Right kidney (tissue), 1 donor: ENCODE measurements at regions not wholly inside any gene's neighbourhood (a gene's known extent, or its start where the extent isn't known, plus 50 kb on each side); places are given as distances from the start of the nearest gene placed in this dataset.

ENCODE experiments used
- DNase-seq: peaks from one replicate; pipeline ENCODE4 v3.0.0-alpha.2; 2016

- no peak for DNase-seq
Measured at GRCh38 chr6:56377295-56377694, 129.9 kb upstream of the COL21A1 start.

DNA sequence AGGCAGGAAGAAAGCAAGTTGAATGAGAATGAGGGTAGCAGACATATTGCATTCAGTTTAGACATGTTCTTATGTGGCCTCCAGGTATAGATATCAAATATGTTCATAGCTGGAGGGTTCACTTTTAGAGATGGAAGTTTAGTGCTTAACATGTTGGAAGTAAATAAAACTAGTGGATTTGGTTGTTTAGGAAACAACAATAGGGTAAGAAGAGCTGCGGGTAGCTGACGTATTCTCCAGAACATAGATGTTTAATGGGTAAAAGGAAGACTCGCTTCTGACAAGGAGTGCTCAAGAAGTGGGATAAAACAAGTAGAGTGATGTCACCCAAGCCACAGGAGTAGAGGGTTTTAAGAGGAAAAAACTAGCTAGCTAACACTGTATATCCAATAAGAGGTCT is 128.4 kb upstream of the COL21A1 start:
- DNase-seq, result no peak

DNA sequence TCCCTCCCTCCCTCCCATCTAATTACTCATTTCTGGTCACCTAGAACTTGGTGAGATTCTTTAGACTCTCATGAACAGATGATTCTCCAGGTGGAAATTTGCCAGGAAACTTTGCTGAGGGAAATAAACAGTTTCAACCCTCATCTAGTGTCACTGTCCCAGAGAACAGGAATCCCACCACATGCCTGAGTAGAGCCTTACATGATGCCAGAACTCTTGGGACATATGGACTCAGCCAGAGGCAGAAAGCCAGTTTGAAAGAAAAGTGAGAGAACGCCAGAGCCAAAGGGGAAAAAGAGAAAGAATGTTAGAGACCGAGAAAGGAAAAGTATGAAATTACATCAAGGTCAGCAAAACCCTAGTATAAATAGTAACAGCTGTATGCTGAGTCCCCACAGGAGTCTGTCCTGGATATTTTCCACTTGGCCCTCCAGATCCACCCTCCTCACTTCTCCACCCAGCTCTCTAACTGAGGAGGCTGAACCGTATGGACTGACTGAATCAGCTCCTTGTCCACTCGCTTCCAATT is 127.5 kb upstream of the COL21A1 start:
- DNase-seq, result no peak

DNA sequence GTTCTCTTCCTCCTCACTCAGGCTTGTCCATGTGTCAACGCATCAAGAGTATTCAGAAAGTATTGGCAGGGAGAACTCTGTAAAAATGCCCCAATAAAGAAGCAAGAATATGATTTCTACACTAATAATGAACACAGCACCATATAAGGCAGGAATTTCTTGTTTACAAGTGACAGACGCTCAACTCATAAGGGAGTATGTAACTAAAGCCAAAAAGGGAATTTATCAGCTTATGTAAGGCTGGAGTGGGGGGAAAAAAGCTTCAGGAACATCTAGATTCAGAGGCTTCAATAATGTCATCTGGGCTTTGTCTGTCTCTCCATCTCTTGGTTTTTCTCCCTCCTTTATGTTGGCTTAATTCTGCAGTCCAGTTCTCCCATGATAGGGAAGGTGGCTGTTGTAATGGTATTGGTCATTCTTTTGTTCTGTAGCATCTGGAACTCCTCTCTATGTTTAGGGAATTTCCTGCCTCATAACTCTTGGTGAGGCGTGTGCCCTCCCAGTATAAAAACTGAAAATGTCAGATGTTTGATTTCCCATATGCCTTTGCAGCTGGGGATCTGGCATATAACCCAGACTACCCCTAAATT is 125.1 kb upstream of the COL21A1 start:
- DNase-seq, result peak; percentile 34

GRCh38 chr6:56370561-56371211 is 123.3 kb upstream of the COL21A1 start:
- DNase-seq, result peak; percentile 26

DNA sequence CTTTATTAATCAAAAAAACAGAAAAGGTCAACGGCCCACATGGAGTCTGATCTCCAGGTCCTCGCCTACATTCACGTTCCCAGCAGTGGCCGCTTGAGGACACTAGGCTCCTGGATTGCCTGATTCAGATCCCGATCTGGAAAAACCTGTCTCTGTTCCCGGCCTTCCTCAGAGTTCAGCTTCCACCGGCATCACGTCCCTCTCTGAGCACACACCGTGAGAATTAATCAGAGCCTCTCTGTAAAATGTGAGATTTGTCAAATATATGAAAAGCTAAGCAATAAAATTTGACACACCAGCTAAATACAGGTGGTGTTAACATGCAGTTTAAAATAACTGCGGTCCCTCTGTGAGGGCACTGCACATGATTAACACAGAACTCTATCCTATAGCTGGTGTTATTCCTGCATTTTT is 122.8 kb upstream of the COL21A1 start:
- DNase-seq, result peak; percentile 34

GRCh38 chr6:56368491-56368890 is 121.1 kb upstream of the COL21A1 start:
- no peak for DNase-seq

DNA sequence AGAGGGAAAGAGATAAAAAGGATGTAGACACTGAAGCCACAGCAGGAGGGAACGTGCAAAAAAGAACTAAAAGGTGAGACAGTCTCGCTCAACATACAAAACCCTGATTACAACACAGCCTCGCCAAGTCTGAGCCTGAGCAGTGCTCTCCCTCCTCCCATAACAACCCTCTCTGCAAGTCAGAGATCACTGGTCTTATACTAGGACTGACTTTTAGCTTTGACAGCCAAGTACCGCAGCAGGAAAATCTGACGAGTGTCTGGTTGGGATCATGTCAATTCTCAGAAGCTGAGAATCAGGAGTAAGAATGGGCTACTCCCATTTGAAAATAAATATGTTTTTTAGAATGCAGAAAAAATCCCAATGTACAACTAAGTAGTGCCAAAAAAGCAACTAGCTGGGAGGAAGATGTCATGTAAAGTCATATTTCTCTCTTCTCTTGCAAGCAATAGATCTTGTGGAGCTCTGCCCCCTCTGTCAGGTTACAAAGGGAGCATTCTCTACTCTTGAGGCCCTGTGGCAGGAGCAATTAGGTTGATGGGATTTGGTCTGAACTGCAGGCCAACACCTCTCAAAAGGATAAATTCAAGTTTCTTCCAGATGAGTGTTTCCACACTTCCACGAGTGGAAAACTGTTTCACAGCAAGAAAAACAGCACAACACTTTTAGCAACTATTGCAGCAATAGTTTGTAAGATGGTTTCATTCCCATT is 118.9 kb upstream of the COL21A1 start:
- no peak for DNase-seq

- no peak for DNase-seq
Measured at GRCh38 chr6:56364827-56365339, 117.5 kb upstream of the COL21A1 start.

DNA sequence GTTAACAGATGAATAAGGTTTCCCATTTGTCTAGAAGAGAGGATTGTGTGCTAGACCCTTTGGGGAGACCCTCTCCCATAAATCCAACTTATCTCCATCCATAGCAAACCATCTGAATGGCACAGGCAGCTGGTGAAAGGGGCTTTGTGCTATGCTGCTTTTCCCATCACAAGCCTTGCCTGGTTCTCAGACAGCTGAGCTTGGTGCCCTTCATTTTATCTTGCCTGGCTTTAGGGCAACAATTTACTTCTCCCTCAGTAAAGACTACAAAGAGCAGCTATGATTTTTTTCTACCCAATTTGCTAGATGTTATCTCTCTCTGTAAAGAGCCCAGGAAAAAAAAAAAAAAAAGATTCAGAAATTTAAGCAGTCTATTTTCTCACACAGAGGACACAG is 117.0 kb upstream of the COL21A1 start:
- no peak for DNase-seq

- DNase-seq, result no peak
Measured at GRCh38 chr6:56363796-56364430, 116.5 kb upstream of the COL21A1 start.

GRCh38 chr6:56361812-56362211 is 114.4 kb upstream of the COL21A1 start:
- DNase-seq, result no peak

DNA sequence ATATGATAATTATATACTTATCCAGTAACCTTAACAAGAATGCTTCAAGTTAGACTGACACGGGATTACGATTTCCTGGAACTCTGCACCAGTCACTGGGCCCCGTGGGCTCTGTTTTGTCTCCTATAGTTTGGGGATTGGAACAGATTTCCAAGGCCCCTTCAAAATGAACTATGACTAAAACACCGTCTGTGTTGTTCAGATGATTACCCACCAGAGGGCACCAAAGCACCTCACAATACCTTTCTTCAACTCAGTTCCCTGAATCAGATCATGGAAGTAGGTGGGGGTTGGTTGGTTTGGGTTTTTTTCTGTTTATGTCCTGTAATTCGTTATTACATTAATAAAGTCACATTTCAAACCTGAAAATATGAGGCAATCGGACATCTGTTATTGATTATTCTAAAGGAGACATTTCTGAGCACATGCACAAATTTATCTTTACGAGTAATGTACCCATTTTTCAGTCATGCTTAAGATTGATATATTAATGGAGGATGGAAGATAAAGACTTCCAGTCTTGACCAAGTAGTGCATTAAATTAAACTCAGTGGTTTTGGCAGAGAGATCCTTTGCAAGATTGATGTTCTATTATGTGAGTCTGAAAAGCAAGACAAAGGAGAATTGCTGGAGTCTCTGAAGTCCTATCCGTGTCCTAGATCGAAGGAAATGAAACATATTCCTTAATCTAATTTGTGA is 112.0 kb upstream of the COL21A1 start:
- peak; percentile 27 for DNase-seq

DNA sequence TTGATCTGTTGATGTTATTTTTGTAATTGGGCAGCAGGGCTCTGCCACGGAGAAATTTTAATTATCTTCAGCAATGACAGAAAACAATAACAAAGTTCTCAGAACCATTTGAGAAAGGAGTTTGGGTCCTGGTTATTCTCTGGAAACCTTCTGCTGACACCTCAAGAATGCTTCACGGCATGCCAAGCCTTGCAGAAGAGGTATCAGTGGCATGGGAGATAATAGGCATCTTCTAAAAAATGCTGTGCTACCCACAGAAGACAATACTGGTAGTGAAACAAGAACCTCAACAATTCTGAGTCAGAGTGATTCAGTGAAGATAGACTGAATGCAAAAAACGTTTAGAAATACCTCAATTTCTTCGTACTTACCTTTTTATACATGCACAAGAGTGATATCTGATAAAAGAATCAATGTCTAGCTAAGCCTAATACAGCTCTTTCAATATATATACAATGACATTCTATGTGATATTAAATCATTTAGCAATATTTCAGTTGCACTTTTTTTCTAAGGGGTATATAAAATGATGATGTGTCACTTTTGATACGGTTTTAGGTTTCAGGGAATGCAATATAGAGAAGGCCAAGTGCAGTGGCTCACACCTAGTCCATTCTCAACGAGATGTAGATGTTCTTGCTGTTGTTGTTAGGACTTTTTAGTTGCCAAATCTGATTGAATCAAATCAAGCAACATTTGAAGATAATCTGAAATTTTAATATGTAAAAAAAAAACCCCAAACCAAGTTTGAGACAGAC is 110.4 kb upstream of the COL21A1 start:
- no peak for DNase-seq

GRCh38 chr6:56356426-56356825 is 109.0 kb upstream of the COL21A1 start:
- DNase-seq, result no peak

DNA sequence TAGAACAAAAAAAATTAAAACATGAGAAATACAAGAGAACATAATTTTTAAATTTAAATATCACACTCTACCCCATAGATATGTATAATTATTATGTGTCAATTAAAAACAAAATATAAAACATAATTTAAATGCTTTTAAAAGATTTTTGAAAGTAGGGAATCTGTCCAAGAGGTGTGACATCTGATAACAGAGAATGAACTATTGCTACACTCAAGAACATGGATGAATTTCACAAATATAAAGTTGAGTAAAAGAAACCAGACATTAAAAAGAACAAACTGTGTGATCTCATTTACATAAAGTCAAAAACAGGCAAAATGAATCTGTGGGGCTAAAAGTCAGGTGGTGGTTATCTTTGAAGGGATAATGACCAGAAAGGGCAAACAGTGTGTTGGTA is 106.5 kb upstream of the COL21A1 start:
- no peak for DNase-seq

DNA sequence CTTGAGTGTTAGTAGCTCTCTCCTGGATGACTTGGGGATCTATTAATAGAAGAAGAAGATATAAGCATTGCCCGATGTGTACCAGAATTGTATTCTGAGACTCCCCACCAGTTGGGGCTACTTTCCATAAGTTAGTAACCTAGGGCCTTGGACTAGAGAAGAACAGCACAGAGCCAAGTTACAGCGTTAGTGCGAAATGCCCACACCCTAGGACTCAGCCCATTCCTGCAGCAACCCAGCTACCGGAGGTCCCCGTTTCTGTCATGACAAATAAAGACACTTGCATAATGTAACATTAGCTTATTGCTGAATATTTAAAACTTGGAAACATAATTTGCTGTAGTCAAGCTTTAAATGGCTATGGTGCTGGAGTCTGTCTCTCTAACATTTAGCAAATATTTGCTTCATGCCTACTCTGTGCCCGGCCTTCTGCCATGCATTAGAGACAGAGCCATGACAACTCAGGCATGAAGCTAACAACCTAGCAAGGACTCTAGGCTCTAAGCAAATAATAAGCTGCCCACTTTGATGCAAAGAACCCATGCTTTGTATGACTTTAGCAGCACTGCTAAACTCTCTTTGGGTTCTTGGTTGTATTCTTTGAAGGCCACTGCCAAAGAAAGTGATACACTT is 103.4 kb upstream of the COL21A1 start:
- DNase-seq, result no peak

DNA sequence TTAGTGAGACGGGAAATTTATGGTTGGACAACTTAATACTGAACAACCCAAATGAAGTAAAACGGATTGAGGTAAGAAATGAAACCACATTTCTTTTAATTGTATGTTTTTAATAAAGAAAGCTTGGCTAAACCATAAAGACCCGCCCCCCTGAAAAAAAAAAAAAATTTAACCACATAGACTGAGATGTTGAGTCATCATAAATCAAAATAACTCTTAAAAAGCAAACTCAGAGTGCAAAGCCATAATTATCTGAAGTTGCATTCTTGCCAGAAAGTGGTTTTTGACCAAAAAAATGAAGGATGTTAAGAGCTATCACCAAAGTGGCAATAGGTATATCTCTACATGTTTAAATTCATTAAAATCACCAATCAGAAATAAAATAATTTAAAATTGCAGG is 101.8 kb upstream of the COL21A1 start:
- no peak for DNase-seq

DNA sequence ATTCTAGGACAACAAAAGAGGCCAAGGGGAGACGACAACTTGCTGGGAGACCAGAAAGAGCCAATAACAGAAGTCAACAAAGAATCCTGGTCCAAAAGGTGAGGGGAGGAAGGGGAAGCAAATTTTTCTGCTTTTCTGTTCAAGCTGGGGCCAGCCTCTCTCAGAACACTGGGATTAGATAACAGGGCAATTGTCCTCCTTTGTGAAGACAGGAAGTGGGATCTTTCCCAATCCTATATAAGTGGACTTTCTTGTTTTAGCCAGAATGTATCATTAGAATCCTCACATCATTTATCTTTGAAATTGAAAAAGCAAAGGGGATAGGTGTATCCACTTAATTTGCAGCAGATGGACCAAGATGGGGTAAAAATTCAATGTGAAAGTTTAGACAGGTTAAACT is 101.2 kb upstream of the COL21A1 start:
- no peak for DNase-seq

- DNase-seq, result no peak
Measured at GRCh38 chr6:56347526-56347925, 100.1 kb upstream of the COL21A1 start.

DNA sequence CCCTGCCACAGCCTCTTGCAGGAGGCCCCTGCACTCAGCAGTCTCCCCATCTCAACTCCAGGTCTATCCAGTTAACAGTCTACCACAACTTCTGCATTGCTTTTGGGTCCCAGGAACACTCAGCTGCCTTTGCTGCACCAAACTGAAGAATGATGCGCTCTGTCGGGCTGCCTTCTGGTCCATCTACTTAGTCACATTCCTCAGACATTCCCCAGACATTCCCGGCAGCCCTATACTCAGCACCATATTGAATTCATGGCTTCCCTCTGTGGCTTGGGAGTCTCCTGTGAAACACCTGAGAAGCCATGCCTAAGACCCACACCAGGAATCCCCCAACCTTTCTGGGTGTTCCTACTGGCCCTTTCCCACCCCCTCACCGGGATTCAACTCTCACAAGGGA is 99.6 kb upstream of the COL21A1 start:
- no peak for DNase-seq
